ENCODE measurements at regions not wholly inside any gene's neighbourhood (a gene's known extent, or its start where the extent isn't known, plus 50 kb on each side); places are given as distances from the start of the nearest gene placed in this dataset.

DNA sequence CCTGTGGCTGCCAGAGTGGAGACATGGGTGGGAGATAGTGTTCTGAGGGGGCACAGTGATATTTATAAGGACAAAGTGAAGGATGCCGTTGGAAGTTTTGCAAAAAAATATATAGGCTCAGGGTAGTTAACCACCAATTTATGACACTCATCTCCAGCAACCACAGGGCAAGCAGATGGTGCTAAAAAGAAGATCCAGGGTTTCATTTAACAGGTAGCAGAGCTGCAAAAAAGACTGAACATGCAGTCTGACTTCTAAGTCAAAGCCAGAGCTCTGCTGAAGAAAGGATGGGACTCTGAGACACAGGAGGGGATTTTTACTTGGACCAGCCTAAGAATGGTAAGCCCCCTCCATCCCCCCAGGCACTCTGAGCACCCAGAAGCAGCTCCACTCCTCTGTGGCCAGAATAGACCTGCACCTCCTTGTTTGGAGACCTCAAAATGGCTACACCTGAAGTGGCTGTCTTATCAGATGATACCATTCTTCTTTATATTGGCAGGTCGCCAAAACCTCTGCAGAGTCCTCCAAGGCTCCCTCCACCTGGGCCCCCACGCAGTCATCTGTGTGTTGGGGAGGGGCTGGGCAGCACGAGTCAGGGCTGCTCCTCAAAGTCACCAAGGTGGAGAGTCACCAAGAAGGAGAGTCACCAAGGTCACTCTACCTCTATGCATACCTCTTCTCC is 161.4 kb upstream of the FAM9B start:
- H3K4me3 ChIP-seq = no peak overlapping the region
- intact Hi-C loops (cut with DNase I, micrococcal nuclease) = no loop called here
- no peaks in the 10 kb centered on the region for H3K9me3 ChIP-seq
- no peak for ATAC-seq
- H3K36me3 ChIP-seq (ENCODE audit: low read depth) = no peaks in the 10 kb centered on the region
- TF ChIP-seq, protein P1, sequence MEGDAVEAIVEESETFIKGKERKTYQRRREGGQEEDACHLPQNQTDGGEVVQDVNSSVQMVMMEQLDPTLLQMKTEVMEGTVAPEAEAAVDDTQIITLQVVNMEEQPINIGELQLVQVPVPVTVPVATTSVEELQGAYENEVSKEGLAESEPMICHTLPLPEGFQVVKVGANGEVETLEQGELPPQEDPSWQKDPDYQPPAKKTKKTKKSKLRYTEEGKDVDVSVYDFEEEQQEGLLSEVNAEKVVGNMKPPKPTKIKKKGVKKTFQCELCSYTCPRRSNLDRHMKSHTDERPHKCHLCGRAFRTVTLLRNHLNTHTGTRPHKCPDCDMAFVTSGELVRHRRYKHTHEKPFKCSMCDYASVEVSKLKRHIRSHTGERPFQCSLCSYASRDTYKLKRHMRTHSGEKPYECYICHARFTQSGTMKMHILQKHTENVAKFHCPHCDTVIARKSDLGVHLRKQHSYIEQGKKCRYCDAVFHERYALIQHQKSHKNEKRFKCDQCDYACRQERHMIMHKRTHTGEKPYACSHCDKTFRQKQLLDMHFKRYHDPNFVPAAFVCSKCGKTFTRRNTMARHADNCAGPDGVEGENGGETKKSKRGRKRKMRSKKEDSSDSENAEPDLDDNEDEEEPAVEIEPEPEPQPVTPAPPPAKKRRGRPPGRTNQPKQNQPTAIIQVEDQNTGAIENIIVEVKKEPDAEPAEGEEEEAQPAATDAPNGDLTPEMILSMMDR (IDR thresholded peaks at IDR 0.05) = no peak
- H3K4me1 ChIP-seq (ENCODE audit: low read depth) = no peaks in the 10 kb centered on the region
- no peak for DNase-seq

- intact Hi-C loops (cut with DNase I, micrococcal nuclease) = no loop called here
- DNase-seq (no peak), ATAC-seq (no peak)
- H3K36me3 ChIP-seq (ENCODE audit: low read depth) = no peaks in the 10 kb centered on the region
- H3K9me3 ChIP-seq = no peaks in the 10 kb centered on the region
- H3K4me3 ChIP-seq = no peak overlapping the region
- TF ChIP-seq, protein P1 (IDR thresholded peaks at IDR 0.05) = no peak
- H3K4me1 ChIP-seq (ENCODE audit: low read depth) = no peaks in the 10 kb centered on the region
Measured at GRCh38 chrX:9196961-9197640, 163.2 kb upstream of the FAM9B start.

- Histone ChIP-seq H3K36me3 (ENCODE audit: low read depth) (no peaks in the 10 kb centered on the region), H3K9me3 (no peaks in the 10 kb centered on the region), H3K4me1 (ENCODE audit: low read depth) (no peaks in the 10 kb centered on the region), H3K4me3 (no peak overlapping the region)
- ATAC-seq = no peak
- intact Hi-C loops (cut with DNase I, micrococcal nuclease) = no loop called here
- no peak for DNase-seq
- TF ChIP-seq, protein P1 (IDR thresholded peaks at IDR 0.05) = no peak
Measured at GRCh38 chrX:9204560-9204959, 170.6 kb upstream of the FAM9B start.

- TF ChIP-seq, protein P1 (IDR thresholded peaks at IDR 0.05) = no peak
- ATAC-seq (no peak), DNase-seq (no peak)
- intact Hi-C loops (cut with DNase I, micrococcal nuclease) = no loop called here
- H3K4me3 ChIP-seq = no peak overlapping the region
- H3K36me3 ChIP-seq (ENCODE audit: low read depth) = no peaks in the 10 kb centered on the region
- H3K4me1 ChIP-seq (ENCODE audit: low read depth) = no peaks in the 10 kb centered on the region
- H3K9me3 ChIP-seq = no peaks in the 10 kb centered on the region
Measured at GRCh38 chrX:9205599-9206223, 171.8 kb upstream of the FAM9B start.

DNA sequence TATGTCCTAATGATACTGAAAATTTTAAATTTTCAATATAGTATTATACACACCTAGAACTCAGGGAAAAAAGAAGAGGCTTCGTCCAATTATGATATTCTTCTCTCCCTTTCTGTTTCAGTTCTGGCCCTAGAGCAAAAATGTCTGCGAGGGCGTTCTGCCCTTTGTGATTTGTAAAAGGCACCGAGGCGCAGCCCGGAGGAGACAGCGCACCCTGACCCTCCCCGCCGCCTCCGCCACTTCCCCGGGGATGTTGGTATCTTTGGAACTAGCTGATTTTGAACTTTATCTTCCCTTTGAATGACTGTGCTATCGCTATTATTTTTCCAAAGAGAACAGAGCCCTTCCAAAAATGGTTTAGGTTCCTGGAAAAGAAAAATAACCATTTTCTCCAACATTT is 173.2 kb upstream of the FAM9B start:
- intact Hi-C loops (cut with DNase I, micrococcal nuclease) = no loop called here
- H3K36me3 ChIP-seq (ENCODE audit: low read depth) = no peaks in the 10 kb centered on the region
- no peaks in the 10 kb centered on the region for H3K9me3 ChIP-seq
- no peak for ATAC-seq
- TF ChIP-seq, protein P1 (IDR thresholded peaks at IDR 0.05) = no peak
- no peaks in the 10 kb centered on the region for H3K4me1 ChIP-seq (ENCODE audit: low read depth)
- no peak overlapping the region for H3K4me3 ChIP-seq
- no peak for DNase-seq

All from mucosa of descending colon (tissue), 3 donors.